ENCODE measurements at regions not wholly inside any gene's neighbourhood (a gene's known extent, or its start where the extent isn't known, plus 50 kb on each side); places are given as distances from the start of the nearest gene placed in this dataset.

DNA sequence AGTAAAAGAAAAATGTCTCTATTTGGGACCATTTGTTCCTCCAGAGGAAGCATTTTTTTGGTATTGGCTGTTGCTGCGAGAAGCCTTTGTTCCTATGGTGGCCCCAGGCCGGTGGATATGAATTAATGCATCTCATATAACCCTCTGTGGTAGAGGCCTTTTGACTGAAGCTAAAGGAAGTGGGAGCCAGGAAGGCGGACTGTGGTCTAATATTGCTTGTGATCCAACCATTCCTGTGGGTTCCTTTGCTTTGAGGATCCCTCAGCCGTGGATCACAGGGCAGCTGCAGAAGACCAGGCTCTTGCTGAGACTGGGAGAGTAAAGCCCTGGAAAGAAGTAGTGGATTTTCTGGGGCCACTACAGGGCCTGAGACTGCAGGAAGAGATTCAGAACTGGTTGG, 68.3 kb upstream of the NAV2 start:
- Histone ChIP-seq H3K27me3 (ENCODE audit: control insufficient read depth in 2 of 2, insufficient read depth in 2 of 2, low read length in 2 of 2) (peaks cover 0 to 3% of the 10 kb centered on the region in 2 experiments; a peak in 2 of 5 replicates), H3K4me3 (no peak overlapping the region), H4K20me1 (replicated peaks; ENCODE audit: control insufficient read depth, insufficient read depth, low read length) (no peaks in the 10 kb centered on the region), H3K4me1 (replicated peaks in 1 of 2; ENCODE audit: control insufficient read depth in 2 of 2, insufficient read depth in 2 of 2, low read length in 2 of 2) (no peaks in the 10 kb centered on the region), H3K9ac (ENCODE audit: insufficient read depth in 1 of 2, low read depth in 2 of 2, low read length in 2 of 2) (no peak overlapping the region), H3K9me1 (ENCODE audit: control insufficient read depth, insufficient read depth, low read length) (no peaks in the 10 kb centered on the region), H2AFZ (ENCODE audit: low read depth, low read length) (no peak overlapping the region), H3K36me3 (ENCODE audit: control insufficient read depth, insufficient read depth, low read length) (no peaks in the 10 kb centered on the region), H3K4me2 (ENCODE audit: insufficient read depth, low read length) (no peak overlapping the region), H3K79me2 (ENCODE audit: control insufficient read depth, insufficient read depth, low read length) (no peaks in the 10 kb centered on the region), H3K9me3 (replicated peaks; ENCODE audit: control insufficient read depth, insufficient read depth, low read depth, low read length) (no peaks in the 10 kb centered on the region), H3K27ac (ENCODE audit: extremely low read depth, low read depth, low read length) (no peak overlapping the region)
- ATAC-seq (no peak), DNase-seq (ENCODE audit: extremely low read depth in 1 of 4, low spot score in 3 of 4) (no peak), FAIRE-seq (no peak)
- ChIA-PET CTCF (ENCODE audit: low intra/inter-chr PET ratio) (no interaction called here), POLR2A (no interaction called here)
- in situ Hi-C loops (cut with MboI) (no loop called here), intact Hi-C loops (cut with micrococcal nuclease) (no loop called here)
- BruUV-seq (replicated peaks) = no TSS peak
- 0% methylated on average over 4 of the region's 4 CpGs for WGBS (ENCODE audit: insufficient coverage, low coverage, missing lambda C conversion rate)
- TF ChIP-seq NEUROD1 (IDR thresholded peaks at IDR 0.05; ENCODE audit: borderline replicate concordance, low read depth, low read length, partially characterized antibody) = no peak
- no peak for TF ChIP-seq ZNF146 (CRISPR knock-in tag; IDR thresholded peaks at IDR 0.05; ENCODE audit: unreplicated experiment)
- TF ChIP-seq IRF2 (CRISPR knock-in tag; IDR thresholded peaks at IDR 0.05) = no peak
- TF ChIP-seq BHLHE40 (IDR thresholded peaks at IDR 0.05; ENCODE audit: low read length) = no peak
- TF ChIP-seq, protein P1, sequence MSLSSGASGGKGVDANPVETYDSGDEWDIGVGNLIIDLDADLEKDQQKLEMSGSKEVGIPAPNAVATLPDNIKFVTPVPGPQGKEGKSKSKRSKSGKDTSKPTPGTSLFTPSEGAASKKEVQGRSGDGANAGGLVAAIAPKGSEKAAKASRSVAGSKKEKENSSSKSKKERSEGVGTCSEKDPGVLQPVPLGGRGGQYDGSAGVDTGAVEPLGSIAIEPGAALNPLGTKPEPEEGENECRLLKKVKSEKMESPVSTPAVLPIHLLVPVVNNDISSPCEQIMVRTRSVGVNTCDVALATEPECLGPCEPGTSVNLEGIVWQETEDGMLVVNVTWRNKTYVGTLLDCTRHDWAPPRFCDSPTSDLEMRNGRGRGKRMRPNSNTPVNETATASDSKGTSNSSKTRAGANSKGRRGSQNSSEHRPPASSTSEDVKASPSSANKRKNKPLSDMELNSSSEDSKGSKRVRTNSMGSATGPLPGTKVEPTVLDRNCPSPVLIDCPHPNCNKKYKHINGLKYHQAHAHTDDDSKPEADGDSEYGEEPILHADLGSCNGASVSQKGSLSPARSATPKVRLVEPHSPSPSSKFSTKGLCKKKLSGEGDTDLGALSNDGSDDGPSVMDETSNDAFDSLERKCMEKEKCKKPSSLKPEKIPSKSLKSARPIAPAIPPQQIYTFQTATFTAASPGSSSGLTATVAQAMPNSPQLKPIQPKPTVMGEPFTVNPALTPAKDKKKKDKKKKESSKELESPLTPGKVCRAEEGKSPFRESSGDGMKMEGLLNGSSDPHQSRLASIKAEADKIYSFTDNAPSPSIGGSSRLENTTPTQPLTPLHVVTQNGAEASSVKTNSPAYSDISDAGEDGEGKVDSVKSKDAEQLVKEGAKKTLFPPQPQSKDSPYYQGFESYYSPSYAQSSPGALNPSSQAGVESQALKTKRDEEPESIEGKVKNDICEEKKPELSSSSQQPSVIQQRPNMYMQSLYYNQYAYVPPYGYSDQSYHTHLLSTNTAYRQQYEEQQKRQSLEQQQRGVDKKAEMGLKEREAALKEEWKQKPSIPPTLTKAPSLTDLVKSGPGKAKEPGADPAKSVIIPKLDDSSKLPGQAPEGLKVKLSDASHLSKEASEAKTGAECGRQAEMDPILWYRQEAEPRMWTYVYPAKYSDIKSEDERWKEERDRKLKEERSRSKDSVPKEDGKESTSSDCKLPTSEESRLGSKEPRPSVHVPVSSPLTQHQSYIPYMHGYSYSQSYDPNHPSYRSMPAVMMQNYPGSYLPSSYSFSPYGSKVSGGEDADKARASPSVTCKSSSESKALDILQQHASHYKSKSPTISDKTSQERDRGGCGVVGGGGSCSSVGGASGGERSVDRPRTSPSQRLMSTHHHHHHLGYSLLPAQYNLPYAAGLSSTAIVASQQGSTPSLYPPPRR (CRISPR knock-in tag; IDR thresholded peaks at IDR 0.05; ENCODE audit: borderline replicate concordance) = no peak
- no peak for TF ChIP-seq ARID3B (CRISPR knock-in tag; IDR thresholded peaks at IDR 0.05; ENCODE audit: borderline replicate concordance)
- no peak for TF ChIP-seq SFPQ (IDR thresholded peaks at IDR 0.05; ENCODE audit: low read depth, low read length)
- no peak for TF ChIP-seq MLLT1 (IDR thresholded peaks at IDR 0.05)
- no peak for TF ChIP-seq HNRNPUL1 (IDR thresholded peaks at IDR 0.05; ENCODE audit: low read length)
- no peak for TF ChIP-seq ILF3 (IDR thresholded peaks at IDR 0.05; ENCODE audit: borderline replicate concordance)
- TF ChIP-seq ZNF232 (CRISPR knock-in tag; IDR thresholded peaks at IDR 0.05) = no peak
